ENCODE measurements at regions not wholly inside any gene's neighbourhood (a gene's known extent, or its start where the extent isn't known, plus 50 kb on each side); places are given as distances from the start of the nearest gene placed in this dataset.

DNA sequence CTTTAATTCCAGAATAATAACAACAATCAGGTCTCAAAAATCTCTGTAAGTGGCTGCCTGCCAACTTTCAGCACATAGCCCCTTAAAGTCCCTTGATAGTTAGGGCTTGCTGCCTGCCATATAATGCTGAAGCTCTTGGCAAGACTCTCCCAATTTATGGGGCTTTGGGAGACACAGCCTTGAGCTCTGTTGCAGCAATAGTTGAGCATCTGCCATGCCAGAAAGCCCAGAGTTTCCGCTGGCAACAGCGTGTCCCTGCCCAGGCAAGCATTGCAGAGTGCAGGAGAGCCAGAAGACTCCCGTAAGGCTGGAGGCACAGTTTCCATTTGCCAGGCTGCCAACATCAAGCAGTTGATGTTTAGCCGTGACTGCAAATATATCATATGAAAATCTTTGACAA is 678.5 kb upstream of the NUDT12 start:
- TF ChIP-seq, protein P1, sequence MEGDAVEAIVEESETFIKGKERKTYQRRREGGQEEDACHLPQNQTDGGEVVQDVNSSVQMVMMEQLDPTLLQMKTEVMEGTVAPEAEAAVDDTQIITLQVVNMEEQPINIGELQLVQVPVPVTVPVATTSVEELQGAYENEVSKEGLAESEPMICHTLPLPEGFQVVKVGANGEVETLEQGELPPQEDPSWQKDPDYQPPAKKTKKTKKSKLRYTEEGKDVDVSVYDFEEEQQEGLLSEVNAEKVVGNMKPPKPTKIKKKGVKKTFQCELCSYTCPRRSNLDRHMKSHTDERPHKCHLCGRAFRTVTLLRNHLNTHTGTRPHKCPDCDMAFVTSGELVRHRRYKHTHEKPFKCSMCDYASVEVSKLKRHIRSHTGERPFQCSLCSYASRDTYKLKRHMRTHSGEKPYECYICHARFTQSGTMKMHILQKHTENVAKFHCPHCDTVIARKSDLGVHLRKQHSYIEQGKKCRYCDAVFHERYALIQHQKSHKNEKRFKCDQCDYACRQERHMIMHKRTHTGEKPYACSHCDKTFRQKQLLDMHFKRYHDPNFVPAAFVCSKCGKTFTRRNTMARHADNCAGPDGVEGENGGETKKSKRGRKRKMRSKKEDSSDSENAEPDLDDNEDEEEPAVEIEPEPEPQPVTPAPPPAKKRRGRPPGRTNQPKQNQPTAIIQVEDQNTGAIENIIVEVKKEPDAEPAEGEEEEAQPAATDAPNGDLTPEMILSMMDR (conservative IDR thresholded peaks at IDR 0.05; ENCODE audit: low read length) = no peak
- TF ChIP-seq EZH2phosphoT487 (IDR thresholded peaks at IDR 0.05; ENCODE audit: borderline replicate concordance, low read depth, low read length) = no peak
